H9 (cell line): ENCODE measurements at regions not wholly inside any gene's neighbourhood (a gene's known extent, or its start where the extent isn't known, plus 50 kb on each side); places are given as distances from the start of the nearest gene placed in this dataset.

Experiments
- DNase-seq: peaks from one replicate; pipeline ENCODE4 v3.0.0-alpha.2; 2017
- H2AFZ ChIP-seq: one replicate; pipeline ENCODE4 v1.6.1; 2013; ENCODE audit warnings: mild to moderate bottlenecking, low read length, control low read depth, moderate library complexity
- H2AK5ac ChIP-seq: 2 replicates; pipeline ENCODE4 v1.6.1; 2013; ENCODE audit warnings: low read length, control low read depth, mixed read lengths; ENCODE audit not compliant: insufficient read length
- H2BK120ac ChIP-seq: one replicate; pipeline ENCODE4 v1.6.1; 2013; ENCODE audit warnings: low read depth, mild to moderate bottlenecking, low read length, control low read depth, inconsistent platforms; ENCODE audit not compliant: poor library complexity, severe bottlenecking
- H2BK12ac ChIP-seq: 2 replicates; pipeline ENCODE4 v1.6.1; 2013; ENCODE audit warnings: low read length, control low read depth, mixed read lengths, low read depth; ENCODE audit not compliant: insufficient read length
- H2BK15ac ChIP-seq: 2 replicates; pipeline ENCODE4 v1.6.1; 2013; ENCODE audit warnings: low read depth, low read length, control low read depth
- H2BK20ac ChIP-seq: one replicate; pipeline ENCODE4 v1.6.1; 2013; ENCODE audit warnings: low read depth, mild to moderate bottlenecking, low read length, control low read depth, inconsistent platforms; ENCODE audit not compliant: poor library complexity, severe bottlenecking
- H2BK5ac ChIP-seq: 2 replicates; pipeline ENCODE4 v1.6.1; 2013; ENCODE audit warnings: low read length, control low read depth, mixed read lengths; ENCODE audit not compliant: insufficient read length
- H3K14ac ChIP-seq: 2 replicates; pipeline ENCODE4 v1.6.1; 2013; ENCODE audit warnings: low read length, control low read depth; ENCODE audit not compliant: insufficient read depth
- H3K18ac ChIP-seq: 2 replicates; pipeline ENCODE4 v1.6.1; 2013; ENCODE audit warnings: low read depth, mild to moderate bottlenecking, mixed read lengths, low read length, control low read depth; ENCODE audit not compliant: insufficient read length
- H3K23ac ChIP-seq: 2 replicates; pipeline ENCODE4 v1.6.1; 2013; ENCODE audit warnings: low read length, control low read depth, mixed read lengths, low read depth; ENCODE audit not compliant: insufficient read length
- H3K23me2 ChIP-seq: 2 replicates; pipeline ENCODE4 v1.6.1; 2013; ENCODE audit warnings: low read depth, mild to moderate bottlenecking, mixed read lengths, low read length, control low read depth; ENCODE audit not compliant: insufficient read length, poor library complexity, severe bottlenecking
- H3K27ac ChIP-seq: 2 replicates; pipeline ENCODE4 v1.5.1; 2013; ENCODE audit warnings: low read length, control low read depth, mixed read lengths, low read depth; ENCODE audit not compliant: insufficient read length
- H3K27me3 ChIP-seq: 2 replicates; pipeline ENCODE4 v1.6.1; 2013; ENCODE audit warnings: low read length, control low read depth, inconsistent platforms; ENCODE audit not compliant: insufficient read depth
- H3K4ac ChIP-seq: 2 replicates; pipeline ENCODE4 v1.6.1; 2013; ENCODE audit warnings: low read depth, mild to moderate bottlenecking, control low read depth, inconsistent platforms, low read length, moderate library complexity
- H3K4me1 ChIP-seq: 2 replicates; pipeline ENCODE4 v1.6.1; 2013; ENCODE audit warnings: low read length, control low read depth, inconsistent platforms; ENCODE audit not compliant: insufficient read depth
- H3K4me2 ChIP-seq: 2 replicates; pipeline ENCODE4 v1.6.1; 2013; ENCODE audit warnings: low read length, control low read depth, mixed read lengths; ENCODE audit not compliant: insufficient read length, insufficient read depth
- H3K56ac ChIP-seq: 2 replicates; pipeline ENCODE4 v1.6.1; 2013; ENCODE audit warnings: low read depth, mild to moderate bottlenecking, mixed read lengths, low read length, control low read depth; ENCODE audit not compliant: insufficient read length
- H3K79me1 ChIP-seq: 2 replicates; pipeline ENCODE4 v1.6.1; 2013; ENCODE audit warnings: low read depth, mild to moderate bottlenecking, moderate library complexity, low read length, control low read depth, inconsistent platforms; ENCODE audit not compliant: insufficient read depth, poor library complexity, severe bottlenecking
- H3K79me2 ChIP-seq: 2 replicates; pipeline ENCODE4 v1.6.1; 2013; ENCODE audit warnings: low read length, control low read depth, inconsistent platforms; ENCODE audit not compliant: insufficient read depth
- H3K9ac ChIP-seq: 2 replicates; pipeline ENCODE4 v1.6.1; 2013; ENCODE audit warnings: low read length, control low read depth, mixed read lengths; ENCODE audit not compliant: insufficient read length; ENCODE audit errors: extremely low read depth
- H3K9me3 ChIP-seq: one replicate; pipeline ENCODE4 v1.6.1; 2013; ENCODE audit warnings: low read depth, low read length, inconsistent platforms; ENCODE audit not compliant: control insufficient read depth
- H3T11ph ChIP-seq: one replicate; pipeline ENCODE4 v1.6.1; 2013; ENCODE audit warnings: mild to moderate bottlenecking, low read length, control low read depth, inconsistent platforms
- H4K20me1 ChIP-seq: one replicate; pipeline ENCODE4 v1.6.1; 2013; ENCODE audit not compliant: control insufficient read depth, insufficient read length, insufficient read depth
- H4K5ac ChIP-seq: 2 replicates; pipeline ENCODE4 v1.6.1; 2013; ENCODE audit warnings: low read depth, mild to moderate bottlenecking, mixed read lengths, low read length, control low read depth; ENCODE audit not compliant: insufficient read length
- H4K8ac ChIP-seq: replicated peaks from 2 replicates; pipeline ENCODE4 v1.6.1; 2013; ENCODE audit warnings: low read length, control low read depth, mixed read lengths, low read depth; ENCODE audit not compliant: insufficient read length
- H4K91ac ChIP-seq: 2 replicates; pipeline ENCODE4 v1.6.1; 2013; ENCODE audit warnings: low read depth, mild to moderate bottlenecking, moderate library complexity, mixed read lengths, low read length, control low read depth; ENCODE audit not compliant: insufficient read length
- H3K27ac Mint-ChIP-seq, 3 experiments: 2 replicates in 2 of 3; 3 replicates in 1 of 3; pipeline ENCODE4 v1.8.0; 2020 to 2021; ENCODE audit warnings: mixed read lengths in 3 of 3, mild to moderate bottlenecking in 1 of 3, moderate library complexity in 1 of 3
- H3K27me3 Mint-ChIP-seq: 2 replicates; pipeline ENCODE4 v1.8.0; 2021; ENCODE audit warnings: low read depth, mild to moderate bottlenecking, moderate library complexity, mixed read lengths
- H3K36me3 Mint-ChIP-seq, 3 experiments: 2 replicates in 2 of 3; 3 replicates in 1 of 3; pipeline ENCODE4 v1.8.0; 2020 to 2021; ENCODE audit warnings: low read depth in 3 of 3, mixed read lengths in 3 of 3; ENCODE audit not compliant: insufficient read depth in 1 of 3
- H3K4me1 Mint-ChIP-seq, 2 experiments: 2 replicates each; pipeline ENCODE4 v1.8.0; 2020; ENCODE audit warnings: mixed read lengths in 2 of 2
- H3K4me3 Mint-ChIP-seq, 2 experiments: 2 replicates in 1 of 2; 3 replicates in 1 of 2; pipeline ENCODE4 v1.8.0; 2020 to 2021; ENCODE audit warnings: mild to moderate bottlenecking in 2 of 2, mixed read lengths in 2 of 2, moderate library complexity in 1 of 2
- H3K9me3 Mint-ChIP-seq, 2 experiments: 2 replicates in 1 of 2; 3 replicates in 1 of 2; pipeline ENCODE4 v1.8.0; 2020; ENCODE audit warnings: mild to moderate bottlenecking in 2 of 2, mixed read lengths in 2 of 2, moderate library complexity in 1 of 2
- WGBS: extraction: QIAGEN DNeasy Blood & Tissue Kit; methylation state at CpG from one replicate; pipeline ENCODE4 v1.1.7; 2013; ENCODE audit warnings: missing lambda C conversion rate, low lambda C conversion rate, mixed read lengths; ENCODE audit not compliant: insufficient read length; ENCODE audit errors: extremely low coverage; 5-methylcytosine and 5-hydroxymethylcytosine counted together
- TF ChIP-seq, protein P1 (sequence below): fragments of 200-600 bp; sonication (generic); conservative IDR thresholded peaks from 3 replicates; pipeline ENCODE4 v1.8.0; 2021; ENCODE audit warnings: antibody characterized with exemption, mild to moderate bottlenecking

DNA sequence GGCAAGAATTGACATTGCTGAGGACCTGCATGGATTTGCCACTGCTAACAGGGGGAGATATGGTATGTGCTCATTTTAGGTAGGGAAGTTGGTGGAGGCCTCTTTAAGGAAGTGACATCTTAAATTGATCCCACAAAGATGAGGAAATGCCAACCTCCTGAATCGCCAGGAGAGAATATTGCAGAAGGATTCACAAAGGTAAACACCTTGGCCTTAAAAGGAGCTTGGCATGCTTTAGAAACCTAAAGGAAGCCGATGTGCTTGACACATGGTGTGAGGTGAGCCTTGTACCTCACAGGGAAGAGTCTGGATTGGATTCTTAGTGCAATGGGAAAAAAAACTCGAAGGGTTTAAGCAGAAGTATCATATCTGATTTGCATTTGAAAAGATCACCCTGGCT is 470.5 kb upstream of the DAB1 start:
- no peak overlapping the region for H2BK15ac ChIP-seq
- H3K4me3 Mint-ChIP-seq: no peak overlapping the region
- no peak overlapping the region for H3K23ac ChIP-seq
- H3K27me3 ChIP-seq: no peaks in the 10 kb centered on the region
- no peak overlapping the region for H2AFZ ChIP-seq
- H3K79me1 ChIP-seq: no peaks in the 10 kb centered on the region
- H2BK20ac ChIP-seq: no peak overlapping the region
- H3K9me3 ChIP-seq: no peaks in the 10 kb centered on the region
- H3K36me3 Mint-ChIP-seq: no peaks in the 10 kb centered on the region
- no peak overlapping the region for H4K91ac ChIP-seq
- H3T11ph ChIP-seq: no peak overlapping the region
- TF ChIP-seq, protein P1, sequence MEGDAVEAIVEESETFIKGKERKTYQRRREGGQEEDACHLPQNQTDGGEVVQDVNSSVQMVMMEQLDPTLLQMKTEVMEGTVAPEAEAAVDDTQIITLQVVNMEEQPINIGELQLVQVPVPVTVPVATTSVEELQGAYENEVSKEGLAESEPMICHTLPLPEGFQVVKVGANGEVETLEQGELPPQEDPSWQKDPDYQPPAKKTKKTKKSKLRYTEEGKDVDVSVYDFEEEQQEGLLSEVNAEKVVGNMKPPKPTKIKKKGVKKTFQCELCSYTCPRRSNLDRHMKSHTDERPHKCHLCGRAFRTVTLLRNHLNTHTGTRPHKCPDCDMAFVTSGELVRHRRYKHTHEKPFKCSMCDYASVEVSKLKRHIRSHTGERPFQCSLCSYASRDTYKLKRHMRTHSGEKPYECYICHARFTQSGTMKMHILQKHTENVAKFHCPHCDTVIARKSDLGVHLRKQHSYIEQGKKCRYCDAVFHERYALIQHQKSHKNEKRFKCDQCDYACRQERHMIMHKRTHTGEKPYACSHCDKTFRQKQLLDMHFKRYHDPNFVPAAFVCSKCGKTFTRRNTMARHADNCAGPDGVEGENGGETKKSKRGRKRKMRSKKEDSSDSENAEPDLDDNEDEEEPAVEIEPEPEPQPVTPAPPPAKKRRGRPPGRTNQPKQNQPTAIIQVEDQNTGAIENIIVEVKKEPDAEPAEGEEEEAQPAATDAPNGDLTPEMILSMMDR: no peak
- H3K9ac ChIP-seq: no peak overlapping the region
- no peaks in the 10 kb centered on the region for H3K79me2 ChIP-seq
- H3K23me2 ChIP-seq: no peaks in the 10 kb centered on the region
- no peaks in the 10 kb centered on the region for H4K20me1 ChIP-seq
- no peak overlapping the region for H2AK5ac ChIP-seq
- H2BK12ac ChIP-seq: no peak overlapping the region
- no peak overlapping the region for H3K14ac ChIP-seq
- H3K27ac ChIP-seq: no peak overlapping the region
- no peak overlapping the region for H2BK120ac ChIP-seq
- no peaks in the 10 kb centered on the region for H3K9me3 Mint-ChIP-seq
- no peak overlapping the region for H3K4me2 ChIP-seq
- H3K4ac ChIP-seq: no peak overlapping the region
- H3K18ac ChIP-seq: no peak overlapping the region
- H4K5ac ChIP-seq: no peak overlapping the region
- no peaks in the 10 kb centered on the region for H3K27me3 Mint-ChIP-seq
- WGBS: no CpG with 5 or more reads among the region's 3 CpGs
- H3K4me1 ChIP-seq: peaks cover 5% of the 10 kb centered on the region; the same call in 1 of the 2 replicates
- H3K27ac Mint-ChIP-seq: peak overlapping the region in 1 of 3 experiments; percentile 15; a peak in 2 of 7 replicates
- no peak for DNase-seq
- H3K4me1 Mint-ChIP-seq: peaks cover 34 to 38% of the 10 kb centered on the region in 2 experiments
- no peak overlapping the region for H3K56ac ChIP-seq
- no peak overlapping the region for H2BK5ac ChIP-seq
- H4K8ac ChIP-seq: no peak overlapping the region
